H9 (cell line): ENCODE measurements at regions not wholly inside any gene's neighbourhood (a gene's known extent, or its start where the extent isn't known, plus 50 kb on each side); places are given as distances from the start of the nearest gene placed in this dataset.

Experiments
- DNase-seq: peaks from one replicate; pipeline ENCODE4 v3.0.0-alpha.2; 2017
- H2AFZ ChIP-seq: one replicate; pipeline ENCODE4 v1.6.1; 2013; ENCODE audit warnings: mild to moderate bottlenecking, low read length, control low read depth, moderate library complexity
- H2AK5ac ChIP-seq: 2 replicates; pipeline ENCODE4 v1.6.1; 2013; ENCODE audit warnings: low read length, control low read depth, mixed read lengths; ENCODE audit not compliant: insufficient read length
- H2BK120ac ChIP-seq: one replicate; pipeline ENCODE4 v1.6.1; 2013; ENCODE audit warnings: low read depth, mild to moderate bottlenecking, low read length, control low read depth, inconsistent platforms; ENCODE audit not compliant: poor library complexity, severe bottlenecking
- H2BK12ac ChIP-seq: 2 replicates; pipeline ENCODE4 v1.6.1; 2013; ENCODE audit warnings: low read length, control low read depth, mixed read lengths, low read depth; ENCODE audit not compliant: insufficient read length
- H2BK15ac ChIP-seq: 2 replicates; pipeline ENCODE4 v1.6.1; 2013; ENCODE audit warnings: low read depth, low read length, control low read depth
- H2BK20ac ChIP-seq: one replicate; pipeline ENCODE4 v1.6.1; 2013; ENCODE audit warnings: low read depth, mild to moderate bottlenecking, low read length, control low read depth, inconsistent platforms; ENCODE audit not compliant: poor library complexity, severe bottlenecking
- H2BK5ac ChIP-seq: 2 replicates; pipeline ENCODE4 v1.6.1; 2013; ENCODE audit warnings: low read length, control low read depth, mixed read lengths; ENCODE audit not compliant: insufficient read length
- H3K14ac ChIP-seq: 2 replicates; pipeline ENCODE4 v1.6.1; 2013; ENCODE audit warnings: low read length, control low read depth; ENCODE audit not compliant: insufficient read depth
- H3K18ac ChIP-seq: 2 replicates; pipeline ENCODE4 v1.6.1; 2013; ENCODE audit warnings: low read depth, mild to moderate bottlenecking, mixed read lengths, low read length, control low read depth; ENCODE audit not compliant: insufficient read length
- H3K23ac ChIP-seq: 2 replicates; pipeline ENCODE4 v1.6.1; 2013; ENCODE audit warnings: low read length, control low read depth, mixed read lengths, low read depth; ENCODE audit not compliant: insufficient read length
- H3K23me2 ChIP-seq: 2 replicates; pipeline ENCODE4 v1.6.1; 2013; ENCODE audit warnings: low read depth, mild to moderate bottlenecking, mixed read lengths, low read length, control low read depth; ENCODE audit not compliant: insufficient read length, poor library complexity, severe bottlenecking
- H3K27ac ChIP-seq: 2 replicates; pipeline ENCODE4 v1.5.1; 2013; ENCODE audit warnings: low read length, control low read depth, mixed read lengths, low read depth; ENCODE audit not compliant: insufficient read length
- H3K27me3 ChIP-seq: 2 replicates; pipeline ENCODE4 v1.6.1; 2013; ENCODE audit warnings: low read length, control low read depth, inconsistent platforms; ENCODE audit not compliant: insufficient read depth
- H3K4ac ChIP-seq: 2 replicates; pipeline ENCODE4 v1.6.1; 2013; ENCODE audit warnings: low read depth, mild to moderate bottlenecking, control low read depth, inconsistent platforms, low read length, moderate library complexity
- H3K4me1 ChIP-seq: 2 replicates; pipeline ENCODE4 v1.6.1; 2013; ENCODE audit warnings: low read length, control low read depth, inconsistent platforms; ENCODE audit not compliant: insufficient read depth
- H3K4me2 ChIP-seq: 2 replicates; pipeline ENCODE4 v1.6.1; 2013; ENCODE audit warnings: low read length, control low read depth, mixed read lengths; ENCODE audit not compliant: insufficient read length, insufficient read depth
- H3K56ac ChIP-seq: 2 replicates; pipeline ENCODE4 v1.6.1; 2013; ENCODE audit warnings: low read depth, mild to moderate bottlenecking, mixed read lengths, low read length, control low read depth; ENCODE audit not compliant: insufficient read length
- H3K79me1 ChIP-seq: 2 replicates; pipeline ENCODE4 v1.6.1; 2013; ENCODE audit warnings: low read depth, mild to moderate bottlenecking, moderate library complexity, low read length, control low read depth, inconsistent platforms; ENCODE audit not compliant: insufficient read depth, poor library complexity, severe bottlenecking
- H3K79me2 ChIP-seq: 2 replicates; pipeline ENCODE4 v1.6.1; 2013; ENCODE audit warnings: low read length, control low read depth, inconsistent platforms; ENCODE audit not compliant: insufficient read depth
- H3K9ac ChIP-seq: 2 replicates; pipeline ENCODE4 v1.6.1; 2013; ENCODE audit warnings: low read length, control low read depth, mixed read lengths; ENCODE audit not compliant: insufficient read length; ENCODE audit errors: extremely low read depth
- H3K9me3 ChIP-seq: one replicate; pipeline ENCODE4 v1.6.1; 2013; ENCODE audit warnings: low read depth, low read length, inconsistent platforms; ENCODE audit not compliant: control insufficient read depth
- H3T11ph ChIP-seq: one replicate; pipeline ENCODE4 v1.6.1; 2013; ENCODE audit warnings: mild to moderate bottlenecking, low read length, control low read depth, inconsistent platforms
- H4K20me1 ChIP-seq: one replicate; pipeline ENCODE4 v1.6.1; 2013; ENCODE audit not compliant: control insufficient read depth, insufficient read length, insufficient read depth
- H4K5ac ChIP-seq: 2 replicates; pipeline ENCODE4 v1.6.1; 2013; ENCODE audit warnings: low read depth, mild to moderate bottlenecking, mixed read lengths, low read length, control low read depth; ENCODE audit not compliant: insufficient read length
- H4K8ac ChIP-seq: replicated peaks from 2 replicates; pipeline ENCODE4 v1.6.1; 2013; ENCODE audit warnings: low read length, control low read depth, mixed read lengths, low read depth; ENCODE audit not compliant: insufficient read length
- H4K91ac ChIP-seq: 2 replicates; pipeline ENCODE4 v1.6.1; 2013; ENCODE audit warnings: low read depth, mild to moderate bottlenecking, moderate library complexity, mixed read lengths, low read length, control low read depth; ENCODE audit not compliant: insufficient read length
- H3K27ac Mint-ChIP-seq, 3 experiments: 2 replicates in 2 of 3; 3 replicates in 1 of 3; pipeline ENCODE4 v1.8.0; 2020 to 2021; ENCODE audit warnings: mixed read lengths in 3 of 3, mild to moderate bottlenecking in 1 of 3, moderate library complexity in 1 of 3
- H3K27me3 Mint-ChIP-seq: 2 replicates; pipeline ENCODE4 v1.8.0; 2021; ENCODE audit warnings: low read depth, mild to moderate bottlenecking, moderate library complexity, mixed read lengths
- H3K36me3 Mint-ChIP-seq, 3 experiments: 2 replicates in 2 of 3; 3 replicates in 1 of 3; pipeline ENCODE4 v1.8.0; 2020 to 2021; ENCODE audit warnings: low read depth in 3 of 3, mixed read lengths in 3 of 3; ENCODE audit not compliant: insufficient read depth in 1 of 3
- H3K4me1 Mint-ChIP-seq, 2 experiments: 2 replicates each; pipeline ENCODE4 v1.8.0; 2020; ENCODE audit warnings: mixed read lengths in 2 of 2
- H3K4me3 Mint-ChIP-seq, 2 experiments: 2 replicates in 1 of 2; 3 replicates in 1 of 2; pipeline ENCODE4 v1.8.0; 2020 to 2021; ENCODE audit warnings: mild to moderate bottlenecking in 2 of 2, mixed read lengths in 2 of 2, moderate library complexity in 1 of 2
- H3K9me3 Mint-ChIP-seq, 2 experiments: 2 replicates in 1 of 2; 3 replicates in 1 of 2; pipeline ENCODE4 v1.8.0; 2020; ENCODE audit warnings: mild to moderate bottlenecking in 2 of 2, mixed read lengths in 2 of 2, moderate library complexity in 1 of 2
- CTCF ChIP-seq: fragments of 200-600 bp; sonication (generic); conservative IDR thresholded peaks from 3 replicates; pipeline ENCODE4 v1.8.0; 2021; ENCODE audit warnings: antibody characterized with exemption, mild to moderate bottlenecking
- WGBS: extraction: QIAGEN DNeasy Blood & Tissue Kit; methylation state at CpG from one replicate; pipeline ENCODE4 v1.1.7; 2013; ENCODE audit warnings: missing lambda C conversion rate, low lambda C conversion rate, mixed read lengths; ENCODE audit not compliant: insufficient read length; ENCODE audit errors: extremely low coverage; 5-methylcytosine and 5-hydroxymethylcytosine counted together

DNA sequence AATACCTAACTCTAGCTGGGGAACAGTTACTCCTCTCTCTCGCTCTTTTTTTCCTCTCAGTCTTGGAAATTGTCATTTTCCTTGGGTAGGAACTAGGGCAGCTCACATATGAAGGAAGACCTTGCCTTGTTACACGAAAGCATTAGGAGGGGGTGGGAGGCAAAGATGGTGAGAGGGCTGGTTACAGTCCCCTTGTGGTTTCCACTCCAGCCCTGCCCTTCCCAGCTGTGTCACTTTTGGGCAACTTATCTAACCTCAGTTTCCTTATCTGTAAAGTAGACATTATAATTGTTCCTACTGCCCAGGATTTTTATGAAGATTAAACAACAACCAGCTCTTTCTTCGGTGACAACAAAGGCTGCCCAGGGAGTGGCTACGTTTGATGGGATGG, 196.2 kb upstream of the CLINT1 start:
- DNase-seq: no peak
- H3K23ac ChIP-seq: no peak overlapping the region
- H3K9me3 Mint-ChIP-seq: no peaks in the 10 kb centered on the region
- no peak overlapping the region for H3K27ac Mint-ChIP-seq
- H4K91ac ChIP-seq: no peak overlapping the region
- no peak overlapping the region for H3K9ac ChIP-seq
- H3K4me2 ChIP-seq: no peak overlapping the region
- H4K8ac ChIP-seq: no peak overlapping the region
- no peak overlapping the region for H2BK5ac ChIP-seq
- no peaks in the 10 kb centered on the region for H3K9me3 ChIP-seq
- no peak overlapping the region for H2AK5ac ChIP-seq
- H3K36me3 Mint-ChIP-seq: no peaks in the 10 kb centered on the region
- no peak overlapping the region for H3K4me3 Mint-ChIP-seq
- no peaks in the 10 kb centered on the region for H3K79me1 ChIP-seq
- no peak overlapping the region for H2BK12ac ChIP-seq
- H3K27ac ChIP-seq: no peak overlapping the region
- no CpG with 5 or more reads among the region's 4 CpGs for WGBS
- H4K5ac ChIP-seq: no peak overlapping the region
- no peak overlapping the region for H3K18ac ChIP-seq
- H3K4me1 ChIP-seq: no peaks in the 10 kb centered on the region
- no peak overlapping the region for H2AFZ ChIP-seq
- H2BK15ac ChIP-seq: no peak overlapping the region
- no peak overlapping the region for H2BK120ac ChIP-seq
- H3K79me2 ChIP-seq: no peaks in the 10 kb centered on the region
- no peaks in the 10 kb centered on the region for H4K20me1 ChIP-seq
- no peak for TF ChIP-seq CTCF
- H3K27me3 ChIP-seq: no peaks in the 10 kb centered on the region
- H3K56ac ChIP-seq: no peak overlapping the region
- H3K27me3 Mint-ChIP-seq: no peaks in the 10 kb centered on the region; the same call in none of the 2 replicates
- H3K23me2 ChIP-seq: no peaks in the 10 kb centered on the region
- H3K4me1 Mint-ChIP-seq: peaks cover 3 to 7% of the 10 kb centered on the region in 2 experiments; a peak in 3 of 4 replicates
- H3T11ph ChIP-seq: no peak overlapping the region
- no peak overlapping the region for H3K14ac ChIP-seq
- no peak overlapping the region for H3K4ac ChIP-seq
- no peak overlapping the region for H2BK20ac ChIP-seq
